HG02798 (cell line): ENCODE measurements at regions not wholly inside any gene's neighbourhood (a gene's known extent, or its start where the extent isn't known, plus 50 kb on each side); places are given as distances from the start of the nearest gene placed in this dataset.

ENCODE experiments used
- ATAC-seq: cut with Tn5 transposase; IDR thresholded peaks from one replicate; pipeline ENCODE4 v1.9.1; 2021; ENCODE audit warnings: mild to moderate bottlenecking; ENCODE audit not compliant: unreplicated experiment, poor library complexity

DNA sequence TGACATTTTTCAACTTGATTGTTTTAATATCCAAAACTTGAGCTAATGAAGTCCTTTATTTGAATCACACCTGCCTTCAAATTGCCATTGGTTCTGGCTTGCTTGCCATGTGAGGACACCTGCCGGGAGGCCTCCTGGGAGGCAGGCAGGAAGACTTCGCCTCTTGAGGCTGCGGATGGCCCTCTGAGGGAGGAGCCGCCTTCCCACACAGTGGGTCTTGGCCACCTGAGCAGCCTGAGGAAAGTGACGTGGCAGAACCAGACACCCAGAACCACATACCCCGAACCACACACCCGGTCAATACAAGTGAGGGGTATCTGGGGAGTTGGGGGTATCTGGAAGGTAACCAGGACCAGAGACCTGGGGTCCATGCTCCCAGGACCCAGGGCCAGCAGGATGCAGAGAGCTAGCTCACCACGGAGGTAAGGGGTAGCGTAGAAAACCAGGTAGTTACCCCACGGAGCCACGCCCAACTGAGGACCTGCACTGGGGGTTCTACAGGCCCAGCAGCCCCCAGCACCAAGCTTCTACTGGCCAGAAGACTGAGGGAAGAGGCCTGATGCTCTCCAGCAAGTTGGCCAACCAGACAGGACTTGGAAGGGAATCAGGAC lies 300.5 kb downstream of the TCERG1L start:
- no peak for ATAC-seq

DNA sequence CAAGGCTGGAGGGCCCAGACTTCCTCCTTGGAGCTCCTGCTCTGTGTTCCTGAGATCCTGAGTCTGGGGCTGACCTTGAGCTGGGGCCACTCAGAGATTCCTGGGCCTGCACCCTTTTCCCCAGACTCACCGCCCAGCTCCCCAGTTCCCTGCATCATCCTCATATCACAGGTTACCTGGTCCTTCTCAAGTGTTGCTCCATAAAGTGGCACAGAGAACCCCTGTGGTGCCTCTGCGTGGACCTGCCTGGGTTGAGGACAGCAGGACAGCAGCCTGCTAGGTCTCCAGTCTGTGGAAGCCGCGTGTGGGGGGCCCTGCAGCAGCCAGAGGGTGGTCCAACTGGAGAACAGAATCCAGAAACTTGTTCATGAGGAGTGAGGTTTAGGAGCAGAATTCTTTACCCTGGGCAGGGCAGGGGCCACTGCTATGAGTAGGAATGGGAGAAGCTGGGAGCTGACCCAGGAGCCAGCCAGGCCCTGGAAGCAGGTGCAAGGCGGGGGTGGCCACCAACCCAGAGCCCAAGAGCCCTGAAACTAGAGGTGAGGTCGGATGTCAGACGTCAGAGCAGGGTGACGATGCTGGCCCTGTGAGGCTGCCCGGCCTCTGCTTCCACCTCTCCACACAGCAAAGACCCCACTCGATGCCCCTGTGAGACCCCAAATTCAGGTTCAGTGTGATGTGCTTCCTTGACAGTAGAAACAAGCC lies 299.4 kb downstream of the TCERG1L start:
- ATAC-seq: no peak

DNA sequence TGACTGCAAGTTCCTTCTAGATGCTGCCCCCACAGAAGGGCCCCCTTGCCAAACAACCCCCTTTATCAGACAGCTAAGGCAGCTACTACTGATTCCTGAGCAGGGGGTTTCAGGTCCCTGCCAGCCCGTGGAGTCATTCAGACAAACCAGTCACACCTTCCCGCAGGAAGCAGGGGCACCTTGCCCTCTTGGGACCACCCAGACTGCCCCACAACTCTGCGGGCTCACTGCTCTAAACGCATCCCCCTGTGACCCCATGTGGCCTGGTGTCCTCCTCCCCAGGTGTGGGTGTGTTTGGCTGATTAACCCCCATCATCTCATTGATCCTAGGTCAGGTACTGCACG lies 298.9 kb downstream of the TCERG1L start:
- ATAC-seq: no peak

DNA sequence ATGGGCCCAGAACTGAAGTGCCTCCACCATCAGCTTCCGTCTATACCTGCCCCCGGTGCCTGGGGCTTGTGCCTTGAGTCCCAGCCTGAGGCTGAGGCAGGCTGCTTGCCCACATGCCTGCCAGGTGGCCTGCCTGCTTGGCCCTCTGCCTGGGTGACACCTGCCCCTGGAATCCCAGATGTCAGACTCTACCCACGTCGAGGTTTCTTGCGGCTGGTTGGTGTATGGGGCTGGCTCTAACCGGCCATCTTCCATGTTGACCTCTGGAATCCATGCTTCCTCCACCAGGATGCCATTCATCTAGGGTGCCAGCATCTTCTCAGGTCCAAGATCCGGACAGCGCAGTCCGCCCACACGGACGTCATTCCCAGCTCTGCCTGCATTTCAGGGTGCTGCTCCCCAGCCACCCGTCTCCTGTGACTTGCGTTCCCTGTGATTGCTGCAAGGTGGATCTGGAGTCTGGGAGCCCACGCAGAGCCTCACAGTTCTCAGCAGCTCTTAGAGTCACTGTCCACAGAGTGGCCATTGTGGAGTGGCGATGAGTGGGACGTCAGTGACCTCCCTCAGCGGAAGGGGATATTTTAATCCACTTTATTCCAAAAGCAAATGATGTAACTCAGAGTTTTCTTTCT lies 298.1 kb downstream of the TCERG1L start:
- no peak for ATAC-seq

DNA sequence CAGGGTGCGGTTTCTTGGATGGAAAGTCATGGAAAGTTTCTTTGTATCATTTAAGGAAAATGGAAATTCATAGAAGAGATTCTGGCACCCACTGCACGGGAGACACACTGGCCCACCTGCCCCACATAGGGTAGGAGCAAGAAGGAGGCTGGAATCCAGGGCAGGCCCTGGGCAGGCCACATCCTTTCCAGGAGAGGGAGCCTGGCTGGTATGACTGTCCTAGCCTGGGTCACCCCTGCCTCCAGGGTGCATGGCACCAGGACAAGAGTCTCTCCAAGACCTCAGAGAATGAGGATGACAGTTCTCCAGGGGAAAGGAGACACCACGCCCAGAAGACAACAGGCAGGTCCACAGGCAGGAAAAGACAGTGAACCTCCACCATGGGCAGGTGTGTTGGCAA lies 297.2 kb downstream of the TCERG1L start:
- ATAC-seq: no peak

DNA sequence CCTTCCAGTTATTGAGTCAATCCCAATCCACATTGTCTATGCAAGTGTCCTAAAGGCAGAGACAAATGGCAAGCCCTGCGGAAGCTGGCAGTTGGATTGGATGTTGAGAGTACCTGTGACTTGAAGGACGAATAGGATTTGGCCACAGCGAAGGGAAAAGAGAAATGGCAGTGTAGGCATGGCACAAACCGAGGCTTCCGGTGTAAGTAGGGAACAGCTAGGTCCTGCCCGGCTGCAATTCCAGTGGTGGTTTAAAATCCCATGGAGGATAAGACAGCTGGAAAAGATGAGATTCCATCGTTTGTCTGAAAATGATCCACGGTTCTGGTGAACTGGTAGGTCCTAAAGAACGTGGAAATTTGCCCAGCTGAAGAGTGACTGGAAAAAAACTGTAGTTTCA lies 296.2 kb downstream of the TCERG1L start:
- no peak for ATAC-seq

DNA sequence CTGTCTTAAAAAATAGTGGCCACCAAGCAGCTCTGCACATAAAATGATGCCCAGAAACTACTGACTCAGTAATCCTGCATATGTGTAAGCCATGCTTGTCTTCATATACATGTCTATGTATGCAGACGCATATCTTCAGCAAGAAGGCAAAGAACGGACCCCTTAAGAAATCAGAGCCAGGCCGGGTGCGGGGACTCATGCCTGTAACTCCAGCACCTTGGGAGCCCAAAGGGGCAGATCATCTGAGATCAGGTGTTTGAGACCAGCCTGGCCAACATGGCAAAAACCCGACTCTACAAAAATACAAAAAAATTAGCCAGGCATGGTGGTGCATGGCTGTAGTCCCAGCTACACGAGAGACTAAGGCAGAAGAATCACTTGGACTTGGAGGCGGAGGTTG lies 295.0 kb downstream of the TCERG1L start:
- ATAC-seq: no peak

DNA sequence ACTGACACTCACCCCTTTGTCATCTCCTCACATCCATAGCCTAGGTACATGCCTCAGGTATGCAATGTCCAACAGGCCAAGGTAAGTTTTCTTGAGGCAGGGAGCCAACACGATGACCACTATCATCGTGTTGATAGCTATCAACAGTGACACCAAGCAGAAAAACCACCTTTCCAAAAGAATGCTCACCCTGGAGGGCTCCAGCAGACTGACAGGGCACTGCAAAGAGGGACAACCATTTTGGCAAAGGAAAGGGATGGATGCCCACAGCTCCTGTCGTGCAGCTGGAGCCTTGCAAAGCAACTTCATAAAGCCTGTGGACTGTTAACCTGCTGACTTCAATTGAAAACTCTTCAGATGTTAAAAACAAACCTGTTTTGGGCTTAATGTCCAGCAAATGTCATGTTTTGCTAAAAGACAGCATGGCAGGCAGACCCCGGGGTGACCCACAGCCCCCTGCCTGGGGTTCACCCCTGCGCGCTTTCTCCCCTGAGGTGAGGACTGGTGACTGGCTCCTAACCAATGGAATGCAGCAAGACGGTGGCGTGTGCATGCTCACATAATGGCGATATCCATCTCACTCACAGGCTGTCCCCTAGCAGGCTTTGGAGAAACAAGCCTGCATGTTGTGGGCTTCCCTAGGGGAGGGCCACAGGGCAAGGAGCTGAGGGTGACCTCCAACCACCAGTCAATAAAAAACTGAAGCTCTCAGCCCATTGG lies 293.8 kb downstream of the TCERG1L start:
- no peak for ATAC-seq

DNA sequence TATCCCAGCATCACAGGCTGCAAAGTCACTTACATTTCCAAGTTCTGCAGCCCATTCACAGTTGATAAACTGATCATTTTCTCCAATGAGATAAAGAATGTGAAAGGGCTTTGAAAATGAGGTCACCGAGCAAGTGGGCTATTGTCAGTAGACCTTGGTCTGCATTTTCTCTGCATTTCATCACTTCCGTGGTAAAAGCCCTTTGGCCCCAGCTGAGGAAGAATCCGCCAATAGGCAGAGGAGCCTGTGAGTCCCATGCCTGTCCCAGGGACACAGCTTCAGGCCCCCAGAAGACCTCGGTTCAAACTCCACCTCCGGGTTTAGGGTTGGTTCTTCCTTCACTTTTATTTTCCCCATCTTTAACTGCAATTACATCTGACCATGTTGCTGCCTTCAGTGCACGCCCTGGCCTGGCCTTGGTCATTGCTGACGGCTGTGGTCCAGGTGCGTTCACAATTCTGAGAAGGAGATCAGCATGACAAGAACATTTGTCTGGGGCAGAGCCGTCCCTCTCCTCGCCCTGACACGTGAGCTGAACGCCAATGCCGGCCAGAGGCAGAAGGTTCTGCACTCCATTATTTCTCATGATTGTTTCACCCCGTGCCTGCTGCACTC lies 292.5 kb downstream of the TCERG1L start:
- no peak for ATAC-seq

DNA sequence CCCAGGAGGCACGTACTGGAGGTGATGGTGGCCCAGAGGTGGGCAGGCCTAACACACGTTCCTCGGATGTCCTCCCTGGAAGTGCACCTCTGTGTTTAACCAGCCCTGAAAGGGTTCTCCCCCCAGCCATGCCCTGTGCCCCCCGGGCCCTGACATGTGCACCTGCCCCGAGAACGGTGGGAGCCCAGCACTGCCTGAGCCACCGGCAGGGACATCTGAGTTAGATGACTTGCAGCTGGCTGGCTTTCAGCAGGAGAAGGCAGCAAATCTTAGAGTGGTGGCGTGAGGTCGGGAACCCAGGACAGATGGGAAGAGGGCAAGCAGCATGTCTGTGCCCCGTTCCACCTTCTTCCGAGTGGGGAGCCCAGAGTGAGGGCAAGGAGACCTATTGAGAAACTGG lies 291.8 kb downstream of the TCERG1L start:
- ATAC-seq: no peak

DNA sequence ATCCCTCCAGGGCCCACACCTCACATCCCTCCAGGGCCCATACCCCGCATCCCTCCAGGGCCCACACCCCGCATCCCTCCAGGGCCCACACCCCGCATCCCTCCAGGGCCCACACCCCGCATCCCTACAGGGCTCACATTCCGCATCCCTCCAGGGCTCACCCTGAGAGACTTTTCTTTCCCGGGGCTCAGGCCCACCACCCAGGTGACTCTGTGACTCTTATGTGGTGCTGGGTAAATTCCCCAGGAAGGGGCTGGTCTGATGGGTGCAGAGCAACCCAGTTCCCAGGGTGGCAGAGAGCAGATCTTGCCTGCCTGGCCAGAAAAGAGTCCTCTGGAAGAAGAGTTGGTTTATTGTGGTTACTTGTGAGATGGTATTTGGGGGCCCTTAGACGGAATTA lies 290.7 kb downstream of the TCERG1L start:
- no peak for ATAC-seq

DNA sequence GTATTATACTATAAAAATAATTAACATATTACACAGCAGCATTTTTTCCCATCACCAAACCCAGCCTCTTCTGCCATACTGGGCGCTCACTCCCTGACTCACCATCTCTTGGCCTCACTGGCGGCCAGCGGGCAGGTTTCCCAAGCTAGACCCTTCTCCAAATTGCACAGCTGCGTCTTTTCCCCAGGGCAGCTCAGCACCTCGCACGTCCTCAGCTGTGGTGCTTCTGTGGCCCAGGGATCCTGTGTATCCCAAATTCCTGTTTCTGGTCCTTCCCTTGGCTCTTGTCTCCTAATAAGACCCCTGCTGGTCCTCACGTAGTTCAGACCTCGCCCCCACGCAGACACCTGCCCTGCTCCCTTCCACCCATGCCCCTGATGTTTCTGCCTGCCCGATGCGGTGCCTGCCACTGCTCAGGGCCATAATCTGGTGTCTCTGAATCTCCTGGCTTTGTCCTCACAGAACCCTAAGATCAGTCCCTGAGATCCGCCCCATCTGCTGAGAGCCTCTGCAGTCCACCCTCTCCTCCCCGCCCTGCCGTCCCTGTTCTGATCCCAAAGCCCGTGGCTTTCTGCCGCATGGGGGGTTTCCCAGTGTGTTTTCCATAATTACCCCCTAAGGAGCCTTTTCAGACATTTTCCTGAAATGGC lies 290.1 kb downstream of the TCERG1L start:
- ATAC-seq: no peak

DNA sequence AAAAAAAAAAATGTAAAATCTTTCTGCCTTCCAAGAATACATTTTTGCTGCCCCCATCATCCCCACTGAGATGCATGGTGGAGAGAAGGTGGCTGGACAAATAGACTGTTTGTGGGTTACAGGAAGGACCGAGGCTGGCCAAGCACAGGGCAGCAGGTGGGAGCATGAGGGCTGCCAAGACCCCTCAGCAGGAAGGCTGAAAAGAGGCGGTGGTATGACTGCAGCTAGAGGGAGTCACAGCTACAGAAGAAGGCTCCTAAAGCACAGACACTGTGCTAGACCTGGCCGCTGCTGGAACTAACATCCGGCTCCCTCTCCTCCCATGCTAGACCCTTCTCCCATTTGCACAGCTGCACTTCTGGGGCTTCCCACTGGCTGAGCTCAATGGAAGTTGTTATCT lies 289.6 kb downstream of the TCERG1L start:
- ATAC-seq: no peak

DNA sequence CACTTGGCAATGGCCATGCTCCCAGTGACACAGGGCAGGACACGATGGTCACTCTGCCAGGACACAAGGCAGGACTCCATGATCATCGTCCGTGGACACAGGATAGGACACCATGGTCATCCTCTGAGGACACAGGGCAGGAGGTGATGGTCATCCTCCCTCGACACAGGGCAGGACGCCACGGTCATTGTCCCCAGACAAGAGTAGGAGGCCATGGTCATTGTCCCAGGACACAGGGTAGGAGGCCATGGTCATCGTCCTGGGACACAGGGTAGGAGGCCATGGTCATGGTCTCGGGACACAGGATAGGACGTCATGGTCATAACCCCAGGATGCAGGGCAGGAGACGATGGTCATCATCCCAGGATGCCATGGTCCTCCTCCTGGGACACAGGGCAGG lies 289.2 kb downstream of the TCERG1L start:
- ATAC-seq: no peak

DNA sequence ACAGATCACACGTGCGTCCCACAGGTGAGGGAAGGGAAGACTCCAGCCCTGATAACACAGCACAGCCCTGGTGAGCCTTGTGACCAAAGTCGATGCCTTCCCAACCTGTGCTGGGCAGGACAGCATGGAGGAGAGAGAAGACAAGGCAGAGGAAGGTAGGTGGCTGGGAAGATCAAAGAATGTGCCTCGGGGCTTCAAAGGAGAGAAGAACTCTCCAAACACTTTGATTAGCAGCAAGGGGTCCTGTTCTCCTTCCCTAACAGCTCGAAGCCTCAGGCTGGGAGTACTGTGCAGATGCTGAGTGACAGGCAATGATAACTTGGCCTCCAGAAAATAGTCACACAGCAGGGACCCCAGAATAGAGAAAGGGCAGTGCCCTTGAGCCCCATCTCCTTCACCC lies 288.5 kb downstream of the TCERG1L start:
- ATAC-seq: no peak

DNA sequence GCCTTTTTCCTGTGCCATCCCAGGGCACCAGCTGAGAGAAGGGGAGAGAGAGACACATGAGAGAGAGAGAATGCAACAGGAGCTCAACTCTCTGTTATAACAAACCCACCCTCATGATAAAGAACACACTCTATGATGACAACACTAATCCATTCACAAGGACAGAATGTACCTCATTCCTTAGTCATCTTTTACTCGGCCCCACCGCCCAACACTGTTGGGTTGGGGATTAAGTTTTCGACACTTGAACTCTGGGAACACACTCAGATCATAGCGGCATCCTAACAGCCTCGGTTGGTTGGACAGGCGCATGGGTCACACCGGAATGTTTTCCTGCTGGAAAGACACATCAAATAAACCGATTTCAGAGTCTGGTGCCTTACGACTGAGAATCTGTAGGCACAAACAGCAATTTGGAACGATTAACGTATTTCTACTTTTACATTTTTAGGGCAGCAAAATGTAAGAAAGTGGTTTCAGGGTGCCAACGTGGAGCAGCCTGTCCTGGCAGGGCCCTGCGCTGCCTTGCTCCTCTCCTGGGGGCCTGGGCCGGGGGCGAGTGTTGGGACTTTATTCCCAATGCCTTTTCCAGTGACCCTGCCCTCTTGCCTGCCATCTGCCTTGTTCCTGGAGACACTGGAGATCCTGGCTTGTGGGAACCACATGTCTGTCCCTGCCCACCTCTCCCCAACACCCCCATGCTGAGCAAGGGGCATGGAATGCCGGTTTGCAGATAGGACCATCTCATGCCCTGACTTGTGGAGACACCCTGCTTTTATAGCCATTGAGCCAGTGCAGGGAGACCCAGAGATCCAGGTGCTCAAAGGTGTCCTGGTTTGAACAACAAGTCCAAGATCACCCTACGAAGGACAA lies 287.0 kb downstream of the TCERG1L start:
- ATAC-seq: no peak

DNA sequence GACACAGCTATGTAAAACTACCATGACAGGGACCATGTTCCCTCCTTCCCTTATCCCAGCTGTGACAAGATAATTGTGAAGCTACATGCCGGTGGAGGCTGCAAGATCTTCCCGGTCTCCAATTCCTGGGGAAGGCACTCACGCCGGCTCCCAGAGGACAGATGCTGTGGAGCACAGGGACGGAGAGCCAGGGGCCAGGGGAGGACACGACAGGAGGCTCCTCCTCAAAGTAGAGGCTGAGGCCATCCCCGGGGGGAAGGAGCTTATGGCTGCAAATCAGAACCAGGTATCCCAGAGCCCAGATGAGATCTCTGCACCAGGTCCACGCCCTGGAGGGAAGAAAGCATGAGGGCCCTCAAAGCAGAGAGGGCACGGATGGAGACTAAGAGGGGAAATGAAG lies 286.2 kb downstream of the TCERG1L start:
- no peak for ATAC-seq

DNA sequence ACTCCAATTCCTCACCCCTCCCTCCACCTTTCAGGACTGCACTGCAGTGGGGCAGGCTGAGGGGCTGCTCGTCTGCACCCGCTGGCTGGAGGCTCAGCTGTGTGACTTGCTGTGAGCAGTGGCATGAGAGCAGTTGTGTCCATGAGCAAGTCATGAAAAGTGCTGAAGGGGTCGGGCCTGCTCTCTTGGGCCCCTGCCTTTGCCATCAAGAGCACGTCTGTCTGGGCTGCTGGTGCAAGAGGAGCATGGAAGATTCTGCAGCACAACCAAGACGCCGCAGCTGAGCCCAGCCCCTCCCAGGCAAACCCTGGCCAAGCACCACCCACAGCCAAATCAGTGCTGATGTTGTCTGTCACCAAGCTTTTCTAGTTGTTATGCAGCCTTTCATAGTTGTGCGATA lies 284.3 kb downstream of the TCERG1L start:
- no peak for ATAC-seq

DNA sequence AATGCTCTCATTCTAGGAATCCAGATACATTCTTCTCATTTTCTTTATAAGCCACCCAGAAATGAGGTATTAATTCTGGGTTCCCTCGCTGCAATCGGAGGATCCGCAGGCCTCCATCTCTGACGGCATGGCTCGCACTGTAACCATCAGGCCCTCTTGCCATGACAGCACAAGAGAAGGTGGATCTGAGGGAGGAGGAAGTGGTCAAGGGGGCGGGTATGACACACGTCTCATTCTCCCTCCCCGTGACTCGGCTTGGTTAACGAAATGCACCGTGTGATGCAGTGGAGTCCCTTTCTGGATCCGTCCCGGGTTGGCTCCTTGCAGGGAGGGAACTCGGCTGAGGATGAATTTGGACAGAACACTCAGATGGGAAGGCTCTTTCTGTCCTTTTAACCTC lies 280.2 kb downstream of the TCERG1L start:
- ATAC-seq: no peak
